ENCODE measurements at regions not wholly inside any gene's neighbourhood (a gene's known extent, or its start where the extent isn't known, plus 50 kb on each side); places are given as distances from the start of the nearest gene placed in this dataset.

GRCh38 chr7:17139081-17139480, 159.4 kb upstream of the AHR start:
- ATAC-seq, result peak; percentile 40
- intact Hi-C loops (cut with DNase I, micrococcal nuclease), result no loop called here
- no peak for DNase-seq

GRCh38 chr7:17140406-17140805, 158.0 kb upstream of the AHR start:
- no peak for ATAC-seq
- no peak for DNase-seq
- intact Hi-C loops (cut with DNase I, micrococcal nuclease), result no loop called here

GRCh38 chr7:17142831-17143541, 155.5 kb upstream of the AHR start:
- intact Hi-C loops (cut with DNase I, micrococcal nuclease), result no loop called here
- ATAC-seq (no peak), DNase-seq (no peak)

- ATAC-seq (no peak), DNase-seq (no peak)
- intact Hi-C loops (cut with DNase I, micrococcal nuclease), result no loop called here
These were observed 154.1 kb upstream of the AHR start for GRCh38 chr7:17144322-17144721.

GRCh38 chr7:17146621-17147020, 151.8 kb upstream of the AHR start:
- intact Hi-C loops (cut with DNase I, micrococcal nuclease), result no loop called here
- no peak for ATAC-seq
- no peak for DNase-seq

GRCh38 chr7:17147409-17147808, 151.0 kb upstream of the AHR start:
- intact Hi-C loops (cut with DNase I, micrococcal nuclease), result no loop called here
- no peak for ATAC-seq
- DNase-seq, result no peak

- ATAC-seq, result no peak
- no peak for DNase-seq
- intact Hi-C loops (cut with DNase I, micrococcal nuclease), result no loop called here
These were observed 148.4 kb upstream of the AHR start for GRCh38 chr7:17150018-17150417.

GRCh38 chr7:17152721-17153120, 145.7 kb upstream of the AHR start:
- ATAC-seq, result no peak
- intact Hi-C loops (cut with DNase I, micrococcal nuclease), result no loop called here

GRCh38 chr7:17153536-17153935, 144.9 kb upstream of the AHR start:
- DNase-seq (no peak), ATAC-seq (no peak)
- intact Hi-C loops (cut with DNase I, micrococcal nuclease), result no loop called here

More at GRCh38 chr7:17152721-17153120, 145.7 kb upstream of the AHR start:
- DNase-seq, result no peak

GRCh38 chr7:17155529-17155928, 142.9 kb upstream of the AHR start:
- ATAC-seq, result no peak

GRCh38 chr7:17158261-17158660, 140.2 kb upstream of the AHR start:
- ATAC-seq, result no peak
- intact Hi-C loops (cut with DNase I, micrococcal nuclease), result no loop called here

More at GRCh38 chr7:17155529-17155928, 142.9 kb upstream of the AHR start:
- intact Hi-C loops (cut with DNase I, micrococcal nuclease), result no loop called here
- no peak for DNase-seq

GRCh38 chr7:17159500-17160037, 138.9 kb upstream of the AHR start:
- intact Hi-C loops (cut with DNase I, micrococcal nuclease), result no loop called here
- ATAC-seq, result no peak
- no peak for DNase-seq

More at GRCh38 chr7:17158261-17158660, 140.2 kb upstream of the AHR start:
- no peak for DNase-seq

GRCh38 chr7:17166824-17167379, 131.6 kb upstream of the AHR start:
- ATAC-seq (no peak), DNase-seq (no peak)
- intact Hi-C loops (cut with DNase I, micrococcal nuclease), result no loop called here

GRCh38 chr7:17168416-17168815, 130.0 kb upstream of the AHR start:
- intact Hi-C loops (cut with DNase I, micrococcal nuclease), result no loop called here
- DNase-seq (no peak), ATAC-seq (no peak)

GRCh38 chr7:17171427-17171826, 127.0 kb upstream of the AHR start:
- DNase-seq, result no peak
- intact Hi-C loops (cut with DNase I, micrococcal nuclease), result no loop called here
- no peak for ATAC-seq

- intact Hi-C loops (cut with DNase I, micrococcal nuclease), result no loop called here
- ATAC-seq, result no peak
- DNase-seq, result no peak
These were observed 122.0 kb upstream of the AHR start for GRCh38 chr7:17176371-17177032.

- ATAC-seq, result peak; percentile 93
- no peak for DNase-seq
- intact Hi-C loops (cut with DNase I, micrococcal nuclease), result no loop called here
These were observed 119.9 kb upstream of the AHR start for GRCh38 chr7:17178545-17178944.

GRCh38 chr7:17181482-17181881, 117.0 kb upstream of the AHR start:
- intact Hi-C loops (cut with DNase I, micrococcal nuclease), result no loop called here
- DNase-seq, result no peak
- ATAC-seq, result no peak

GRCh38 chr7:17183630-17184328, 114.7 kb upstream of the AHR start:
- no peak for DNase-seq
- intact Hi-C loops (cut with DNase I, micrococcal nuclease), result no loop called here
- no peak for ATAC-seq

Measured in left colon (tissue), 2 donors.